Stimulated activated effector memory CD8-positive, alpha-beta T cell treated with anti-CD3 and anti-CD28 coated beads, Interleukin-12 subunit alpha, Interleukin-12 subunit beta, amount 100 ng/mL, for 72 hours (primary cell): ENCODE measurements at regions not wholly inside any gene's neighbourhood (a gene's known extent, or its start where the extent isn't known, plus 50 kb on each side); places are given as distances from the start of the nearest gene placed in this dataset.

Experiments
- ATAC-seq: fragments of 150-1000 bp; cut with Tn5 transposase; 2 replicates; pipeline ENCODE4 v1.10.0; 2021
- DNase-seq, 2 donors: peaks; one replicate each; pipeline ENCODE4 v3.0.0; 2021 to 2022; ENCODE audit warnings: low spot score in 2 of 2
- H3K27ac Mint-ChIP-seq: one replicate; pipeline ENCODE4 v1.8.0; 2022; ENCODE audit warnings: mild to moderate bottlenecking, mixed read lengths
- H3K36me3 Mint-ChIP-seq: one replicate; pipeline ENCODE4 v1.8.0; 2022; ENCODE audit warnings: mild to moderate bottlenecking, mixed read lengths
- H3K4me1 Mint-ChIP-seq: one replicate; pipeline ENCODE4 v1.8.0; 2022; ENCODE audit warnings: mixed read lengths
- H3K4me3 Mint-ChIP-seq: one replicate; pipeline ENCODE4 v1.8.0; 2022; ENCODE audit warnings: mild to moderate bottlenecking, mixed read lengths
- H3K9me3 Mint-ChIP-seq: one replicate; pipeline ENCODE4 v1.8.0; 2022; ENCODE audit warnings: mixed read lengths

- Mint-ChIP-seq H3K36me3 (no peaks in the 10 kb centered on the region), H3K9me3 (peaks cover 17% of the 10 kb centered on the region), H3K4me3 (no peak overlapping the region), H3K4me1 (no peaks in the 10 kb centered on the region), H3K27ac (no peak overlapping the region)
- DNase-seq = no peak
- no peak for ATAC-seq
These were observed 2254.6 kb downstream of the TP53TG3F start for GRCh38 chr16:35713762-35714650.

- Mint-ChIP-seq H3K9me3 (peaks cover 23% of the 10 kb centered on the region), H3K4me3 (no peak overlapping the region), H3K36me3 (no peaks in the 10 kb centered on the region), H3K4me1 (no peaks in the 10 kb centered on the region), H3K27ac (no peak overlapping the region)
- ATAC-seq = no peak
- no peak for DNase-seq
These were observed 2255.3 kb downstream of the TP53TG3F start for GRCh38 chr16:35714665-35715064.

GRCh38 chr16:35724551-35724950, 2265.1 kb downstream of the TP53TG3F start:
- Mint-ChIP-seq H3K36me3 (no peaks in the 10 kb centered on the region), H3K4me3 (no peak overlapping the region), H3K4me1 (no peaks in the 10 kb centered on the region), H3K27ac (no peak overlapping the region), H3K9me3 (peaks cover 27% of the 10 kb centered on the region)
- ATAC-seq (no peak), DNase-seq (no peak)

- no peak overlapping the region for H3K4me3 Mint-ChIP-seq
- H3K4me1 Mint-ChIP-seq = no peaks in the 10 kb centered on the region
- H3K27ac Mint-ChIP-seq = no peak overlapping the region
- H3K9me3 Mint-ChIP-seq = peaks cover 32% of the 10 kb centered on the region
- H3K36me3 Mint-ChIP-seq = no peaks in the 10 kb centered on the region
- no peak for ATAC-seq
- DNase-seq = no peak
These were observed 2266.5 kb downstream of the TP53TG3F start for GRCh38 chr16:35725949-35726348.

- Mint-ChIP-seq H3K27ac (no peak overlapping the region), H3K4me1 (no peaks in the 10 kb centered on the region), H3K4me3 (no peak overlapping the region), H3K9me3 (peaks cover 32% of the 10 kb centered on the region), H3K36me3 (no peaks in the 10 kb centered on the region)
- no peak for DNase-seq
- ATAC-seq = no peak
These were observed 2270.8 kb downstream of the TP53TG3F start for GRCh38 chr16:35730251-35730650.

- no peak for ATAC-seq
- Mint-ChIP-seq H3K27ac (no peak overlapping the region), H3K9me3 (peaks cover 29% of the 10 kb centered on the region), H3K4me3 (no peak overlapping the region), H3K4me1 (no peaks in the 10 kb centered on the region), H3K36me3 (no peaks in the 10 kb centered on the region)
- DNase-seq = no peak
These were observed 2272.1 kb downstream of the TP53TG3F start for GRCh38 chr16:35731341-35732040.

GRCh38 chr16:35732046-35732810, 2272.8 kb downstream of the TP53TG3F start:
- Mint-ChIP-seq H3K9me3 (peaks cover 29% of the 10 kb centered on the region), H3K4me1 (no peaks in the 10 kb centered on the region)
- ATAC-seq = no peak

GRCh38 chr16:35733278-35733965, 2274.0 kb downstream of the TP53TG3F start:
- H3K27ac Mint-ChIP-seq = no peak overlapping the region
- no peak for DNase-seq

More at GRCh38 chr16:35732046-35732810, 2272.8 kb downstream of the TP53TG3F start:
- Mint-ChIP-seq H3K36me3 (no peaks in the 10 kb centered on the region), H3K4me3 (no peak overlapping the region), H3K27ac (no peak overlapping the region)
- DNase-seq = no peak

GRCh38 chr16:35733971-35734702, 2274.7 kb downstream of the TP53TG3F start:
- Mint-ChIP-seq H3K9me3 (peaks cover 40% of the 10 kb centered on the region), H3K4me1 (no peaks in the 10 kb centered on the region), H3K4me3 (no peak overlapping the region), H3K27ac (no peak overlapping the region), H3K36me3 (no peaks in the 10 kb centered on the region)
- no peak for DNase-seq
- no peak for ATAC-seq

More at GRCh38 chr16:35733278-35733965, 2274.0 kb downstream of the TP53TG3F start:
- Mint-ChIP-seq H3K4me3 (no peak overlapping the region), H3K36me3 (no peaks in the 10 kb centered on the region), H3K9me3 (peaks cover 36% of the 10 kb centered on the region), H3K4me1 (no peaks in the 10 kb centered on the region)
- no peak for ATAC-seq

- DNase-seq (no peak), ATAC-seq (no peak)
- H3K4me1 Mint-ChIP-seq = no peaks in the 10 kb centered on the region
- H3K9me3 Mint-ChIP-seq = peaks cover 48% of the 10 kb centered on the region
- no peak overlapping the region for H3K4me3 Mint-ChIP-seq
- H3K27ac Mint-ChIP-seq = no peak overlapping the region
- H3K36me3 Mint-ChIP-seq = no peaks in the 10 kb centered on the region
These were observed 2275.5 kb downstream of the TP53TG3F start for GRCh38 chr16:35734728-35735402.

- DNase-seq = no peak
- no peak for ATAC-seq
- Mint-ChIP-seq H3K4me1 (no peaks in the 10 kb centered on the region), H3K36me3 (no peaks in the 10 kb centered on the region), H3K4me3 (no peak overlapping the region), H3K9me3 (peaks cover 50% of the 10 kb centered on the region), H3K27ac (no peak overlapping the region)
These were observed 2276.2 kb downstream of the TP53TG3F start for GRCh38 chr16:35735403-35736251.

- Mint-ChIP-seq H3K4me3 (no peak overlapping the region), H3K9me3 (peaks cover 50% of the 10 kb centered on the region), H3K36me3 (no peaks in the 10 kb centered on the region), H3K4me1 (no peaks in the 10 kb centered on the region), H3K27ac (no peak overlapping the region)
- ATAC-seq (no peak), DNase-seq (no peak)
These were observed 2277.1 kb downstream of the TP53TG3F start for GRCh38 chr16:35736546-35736945.

GRCh38 chr16:35737076-35737475, 2277.7 kb downstream of the TP53TG3F start:
- no peak for DNase-seq
- Mint-ChIP-seq H3K4me1 (no peaks in the 10 kb centered on the region), H3K9me3 (peaks cover 54% of the 10 kb centered on the region), H3K27ac (no peak overlapping the region), H3K4me3 (no peak overlapping the region), H3K36me3 (no peaks in the 10 kb centered on the region)
- ATAC-seq = no peak
